HCT116 (cell line): ENCODE measurements at regions not wholly inside any gene's neighbourhood (a gene's known extent, or its start where the extent isn't known, plus 50 kb on each side); places are given as distances from the start of the nearest gene placed in this dataset.

Source experiments
- ATAC-seq: fragments of 200-7000 bp; cut with Tn5 transposase; 2 replicates; pipeline ENCODE4 v1.9.1; 2020; ENCODE audit warnings: mild to moderate bottlenecking, moderate library complexity
- BruUV-seq: library from RNA; stranded (reverse); fragments of 400-500 nt; replicated peaks from 2 replicates; lab custom pipeline; 2021; lab: Mats Ljungman, UMichigan
- CTCF ChIA-PET: fragments of 300-600 bp; sonication (Branson Sonifier 250); formaldehyde crosslinking; loops from one replicate; lab custom pipeline; 2021; ENCODE audit warnings: antibody characterized with exemption; lab: Charles Lee
- POLR2A ChIA-PET: fragments of 300-600, 350-600 bp; sonication (Branson Sonifier 250); formaldehyde crosslinking; loops from one replicate; lab custom pipeline; 2021; ENCODE audit warnings: antibody characterized with exemption; lab: Charles Lee
- RAD21 ChIA-PET, 2 experiments: fragments of 300-600 bp; sonication (Branson Sonifier 250); formaldehyde crosslinking; loops; one replicate each; lab custom pipeline; 2023; ENCODE audit warnings: low total read pairs in 2 of 2; ENCODE audit not compliant: uncharacterized antibody in 2 of 2, unreplicated experiment in 2 of 2, low non-redundant PET in 1 of 2; lab: Charles Lee
- DNase-seq: peaks from one replicate; pipeline ENCODE4 v3.0.0-alpha.2; 2010; ENCODE audit warnings: low read depth, low spot score
- H2AFZ ChIP-seq: fragments of 200-600 bp; shearing (Covaris generic), sonication (generic); 2 replicates; pipeline ENCODE4 v1.6.1; 2017; ENCODE audit warnings: low read depth, mixed run types, mixed read lengths, antibody characterized with exemption, low read length; ENCODE audit not compliant: poor library complexity, severe bottlenecking
- H3K27ac ChIP-seq: 2 replicates; pipeline ENCODE4 v1.5.1; 2012; ENCODE audit warnings: low read depth, low read length
- H3K27me3 ChIP-seq: fragments of 200-600 bp; sonication (generic); 2 replicates; pipeline ENCODE4 v1.6.1; 2016; ENCODE audit warnings: mixed run types, low read length, mixed read lengths; ENCODE audit not compliant: insufficient read depth
- H3K36me3 ChIP-seq, 2 experiments: fragments of 200-500 bp in 1 of 2; fragments of 200-600 bp in 1 of 2; sonication (Bioruptor generic) in 1 of 2; sonication (generic) in 1 of 2; 2 replicates each; pipeline versions ENCODE4 v1.5.1 to v1.6.1; 2014 to 2016; ENCODE audit warnings: low read length in 2 of 2, inconsistent platforms in 1 of 2, mixed read lengths in 1 of 2, mixed run types in 1 of 2; ENCODE audit not compliant: insufficient read depth in 2 of 2, control insufficient read depth in 1 of 2
- H3K4me1 ChIP-seq, 2 experiments: fragments of 200-600 bp in 1 of 2; sonication (generic) in 1 of 2; 2 replicates each; pipeline versions ENCODE4 v1.5.1 to v1.6.1; 2012 to 2017; ENCODE audit warnings: low read length in 2 of 2, inconsistent platforms in 1 of 2, mild to moderate bottlenecking in 1 of 2, mixed read lengths in 1 of 2, mixed run types in 1 of 2, moderate library complexity in 1 of 2; ENCODE audit not compliant: insufficient read depth in 2 of 2, control insufficient read depth in 1 of 2
- H3K4me2 ChIP-seq: fragments of 200-600 bp; sonication (generic); 2 replicates; pipeline ENCODE4 v1.6.1; 2017; ENCODE audit warnings: mixed run types, low read length, mixed read lengths
- H3K4me3 ChIP-seq, 2 experiments: fragments of 200-600 bp in 1 of 2; sonication (generic) in 1 of 2; replicated peaks in 1 of 2; 2 replicates each; pipeline ENCODE4 v1.5.1; 2011 to 2016; ENCODE audit warnings: low read length in 2 of 2, control low read depth in 1 of 2, low read depth in 1 of 2, mild to moderate bottlenecking in 1 of 2, mixed read lengths in 1 of 2, mixed run types in 1 of 2
- H3K79me2 ChIP-seq: fragments of 200-600 bp; sonication (generic); 2 replicates; pipeline ENCODE4 v1.6.1; 2017; ENCODE audit warnings: mild to moderate bottlenecking, mixed run types, low read length, moderate library complexity, mixed read lengths; ENCODE audit not compliant: insufficient read depth
- H3K9ac ChIP-seq: fragments of 200-600 bp; sonication (generic); 2 replicates; pipeline ENCODE4 v1.6.1; 2016; ENCODE audit warnings: low read length, mixed read lengths
- H3K9me2 ChIP-seq: fragments of 200-600 bp; sonication (generic), shearing (Covaris generic); 2 replicates; pipeline ENCODE4 v1.6.1; 2017; ENCODE audit warnings: mixed run types, mild to moderate bottlenecking, moderate library complexity; ENCODE audit not compliant: insufficient read depth
- H3K9me3 ChIP-seq, 2 experiments: fragments of 200-500 bp in 1 of 2; fragments of 200-600 bp in 1 of 2; sonication (Bioruptor generic) in 1 of 2; sonication (generic) in 1 of 2; 2 replicates each; pipeline ENCODE4 v1.6.1; 2014 to 2017; ENCODE audit warnings: low read length in 2 of 2, mixed read lengths in 2 of 2, inconsistent platforms in 1 of 2, low read depth in 1 of 2, mild to moderate bottlenecking in 1 of 2, mixed run types in 1 of 2, moderate library complexity in 1 of 2; ENCODE audit not compliant: control insufficient read depth in 1 of 2, insufficient read depth in 1 of 2
- H4K20me1 ChIP-seq: fragments of 200-600 bp; sonication (generic), shearing (Covaris generic); 2 replicates; pipeline ENCODE4 v1.6.1; 2017; ENCODE audit warnings: mixed run types, mild to moderate bottlenecking, moderate library complexity; ENCODE audit not compliant: insufficient read depth
- CBX3 ChIP-seq: IDR thresholded peaks from 2 replicates; pipeline ENCODE4 v1.6.1; 2012; ENCODE audit warnings: low read depth
- CEBPB ChIP-seq: IDR thresholded peaks from 2 replicates; pipeline ENCODE4 v1.6.1; 2012; ENCODE audit warnings: low read depth
- EZH2 ChIP-seq: fragments of 200-600 bp; sonication (generic); IDR thresholded peaks from 2 replicates; pipeline ENCODE4 v1.6.1; 2017; ENCODE audit warnings: antibody characterized with exemption, mixed run types
- EZH2phosphoT487 ChIP-seq: fragments of 200-600 bp; IDR thresholded peaks from 2 replicates; pipeline ENCODE4 v1.6.1; 2018; ENCODE audit warnings: antibody characterized with exemption, borderline replicate concordance
- FOSL1 ChIP-seq: IDR thresholded peaks from 2 replicates; pipeline ENCODE4 v1.6.1; 2012; ENCODE audit warnings: low read depth
- JUND ChIP-seq: IDR thresholded peaks from 2 replicates; pipeline ENCODE4 v1.6.1; 2012
- POLR2AphosphoS5 ChIP-seq: IDR thresholded peaks from 2 replicates; pipeline ENCODE4 v1.6.1; 2011; ENCODE audit warnings: mild to moderate bottlenecking, low read depth, low read length, moderate library complexity
- SP1 ChIP-seq: IDR thresholded peaks from 2 replicates; pipeline ENCODE4 v1.6.1; 2012; ENCODE audit warnings: low read depth
- SRF ChIP-seq: IDR thresholded peaks from 2 replicates; pipeline ENCODE4 v1.6.1; 2012; ENCODE audit warnings: low read depth
- YY1 ChIP-seq: IDR thresholded peaks from 2 replicates; pipeline ENCODE4 v1.6.1; 2011; ENCODE audit warnings: low read length, low read depth, moderate library complexity, mild to moderate bottlenecking; ENCODE audit not compliant: insufficient replicate concordance; ENCODE audit errors: extremely low read depth
- ZFX ChIP-seq: fragments of 450-650 bp; IDR thresholded peaks from 2 replicates; pipeline ENCODE4 v1.6.1; 2017
- ZNF274 ChIP-seq: fragments of 200-500 bp; sonication (Bioruptor generic); IDR thresholded peaks from 2 replicates; pipeline ENCODE4 v1.6.1; 2014; ENCODE audit warnings: mild to moderate bottlenecking, low read depth, low read length, inconsistent platforms
- intact Hi-C: fragments of 100-400 bp; cut with micrococcal nuclease; formaldehyde crosslinking; loops from 2 replicates; pipeline ENCODE4 v1.10.0; 2022
- TF ChIP-seq, protein P1 (sequence below): IDR thresholded peaks from 2 replicates; pipeline ENCODE4 v1.6.1; 2012; ENCODE audit warnings: low read depth
- TF ChIP-seq, protein P2 (sequence below): IDR thresholded peaks from 2 replicates; pipeline ENCODE4 v1.6.1; 2011; ENCODE audit warnings: mild to moderate bottlenecking, low read length, moderate library complexity; ENCODE audit not compliant: insufficient replicate concordance; ENCODE audit errors: extremely low read depth
- TF ChIP-seq, protein P3 (sequence below), 3 experiments: fragments of 200-600 bp in 1 of 3; sonication (generic) in 1 of 3; IDR thresholded peaks in 2 of 3; conservative IDR thresholded peaks in 1 of 3; 2 replicates each; pipeline ENCODE4 v1.5.1; 2012 to 2017; ENCODE audit warnings: low read depth in 2 of 3, low read length in 2 of 3, antibody characterized with exemption in 1 of 3, borderline replicate concordance in 1 of 3, control low read depth in 1 of 3, mild to moderate bottlenecking in 1 of 3, mixed read lengths in 1 of 3, mixed run types in 1 of 3, moderate library complexity in 1 of 3; ENCODE audit not compliant: insufficient read depth in 1 of 3

DNA sequence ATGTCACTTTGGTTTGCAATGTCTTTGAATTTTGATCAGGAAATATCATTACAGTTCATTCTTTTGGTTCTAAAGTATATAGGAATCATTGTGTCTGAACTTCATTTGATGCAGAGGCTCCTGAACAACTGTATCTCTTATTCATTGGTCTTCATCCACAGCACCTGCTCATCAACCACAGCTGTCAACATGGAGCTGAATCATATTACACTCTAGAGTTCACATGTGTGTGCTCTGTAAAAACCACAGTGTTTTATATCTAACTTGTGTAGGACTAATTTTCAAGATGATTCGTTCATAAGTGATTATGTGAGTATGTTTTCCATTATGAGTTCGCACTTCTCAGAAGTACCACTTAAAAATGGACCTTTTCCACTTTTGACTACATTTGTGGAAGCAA, 643.3 kb upstream of the FAM241A start:
- no peak overlapping the region for H3K4me2 ChIP-seq
- H3K4me1 ChIP-seq: no peaks in the 10 kb centered on the region
- H3K27ac ChIP-seq: no peak overlapping the region
- no peaks in the 10 kb centered on the region for H3K9me2 ChIP-seq
- H3K36me3 ChIP-seq: no peaks in the 10 kb centered on the region
- no peaks in the 10 kb centered on the region for H3K27me3 ChIP-seq
- ChIA-PET RAD21 (no interaction called here), CTCF (no interaction called here), POLR2A (no interaction called here)
- TF ChIP-seq CEBPB: no peak
- TF ChIP-seq, protein P1, sequence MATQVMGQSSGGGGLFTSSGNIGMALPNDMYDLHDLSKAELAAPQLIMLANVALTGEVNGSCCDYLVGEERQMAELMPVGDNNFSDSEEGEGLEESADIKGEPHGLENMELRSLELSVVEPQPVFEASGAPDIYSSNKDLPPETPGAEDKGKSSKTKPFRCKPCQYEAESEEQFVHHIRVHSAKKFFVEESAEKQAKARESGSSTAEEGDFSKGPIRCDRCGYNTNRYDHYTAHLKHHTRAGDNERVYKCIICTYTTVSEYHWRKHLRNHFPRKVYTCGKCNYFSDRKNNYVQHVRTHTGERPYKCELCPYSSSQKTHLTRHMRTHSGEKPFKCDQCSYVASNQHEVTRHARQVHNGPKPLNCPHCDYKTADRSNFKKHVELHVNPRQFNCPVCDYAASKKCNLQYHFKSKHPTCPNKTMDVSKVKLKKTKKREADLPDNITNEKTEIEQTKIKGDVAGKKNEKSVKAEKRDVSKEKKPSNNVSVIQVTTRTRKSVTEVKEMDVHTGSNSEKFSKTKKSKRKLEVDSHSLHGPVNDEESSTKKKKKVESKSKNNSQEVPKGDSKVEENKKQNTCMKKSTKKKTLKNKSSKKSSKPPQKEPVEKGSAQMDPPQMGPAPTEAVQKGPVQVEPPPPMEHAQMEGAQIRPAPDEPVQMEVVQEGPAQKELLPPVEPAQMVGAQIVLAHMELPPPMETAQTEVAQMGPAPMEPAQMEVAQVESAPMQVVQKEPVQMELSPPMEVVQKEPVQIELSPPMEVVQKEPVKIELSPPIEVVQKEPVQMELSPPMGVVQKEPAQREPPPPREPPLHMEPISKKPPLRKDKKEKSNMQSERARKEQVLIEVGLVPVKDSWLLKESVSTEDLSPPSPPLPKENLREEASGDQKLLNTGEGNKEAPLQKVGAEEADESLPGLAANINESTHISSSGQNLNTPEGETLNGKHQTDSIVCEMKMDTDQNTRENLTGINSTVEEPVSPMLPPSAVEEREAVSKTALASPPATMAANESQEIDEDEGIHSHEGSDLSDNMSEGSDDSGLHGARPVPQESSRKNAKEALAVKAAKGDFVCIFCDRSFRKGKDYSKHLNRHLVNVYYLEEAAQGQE: no peak
- TF ChIP-seq SRF: no peak
- TF ChIP-seq, protein P2, sequence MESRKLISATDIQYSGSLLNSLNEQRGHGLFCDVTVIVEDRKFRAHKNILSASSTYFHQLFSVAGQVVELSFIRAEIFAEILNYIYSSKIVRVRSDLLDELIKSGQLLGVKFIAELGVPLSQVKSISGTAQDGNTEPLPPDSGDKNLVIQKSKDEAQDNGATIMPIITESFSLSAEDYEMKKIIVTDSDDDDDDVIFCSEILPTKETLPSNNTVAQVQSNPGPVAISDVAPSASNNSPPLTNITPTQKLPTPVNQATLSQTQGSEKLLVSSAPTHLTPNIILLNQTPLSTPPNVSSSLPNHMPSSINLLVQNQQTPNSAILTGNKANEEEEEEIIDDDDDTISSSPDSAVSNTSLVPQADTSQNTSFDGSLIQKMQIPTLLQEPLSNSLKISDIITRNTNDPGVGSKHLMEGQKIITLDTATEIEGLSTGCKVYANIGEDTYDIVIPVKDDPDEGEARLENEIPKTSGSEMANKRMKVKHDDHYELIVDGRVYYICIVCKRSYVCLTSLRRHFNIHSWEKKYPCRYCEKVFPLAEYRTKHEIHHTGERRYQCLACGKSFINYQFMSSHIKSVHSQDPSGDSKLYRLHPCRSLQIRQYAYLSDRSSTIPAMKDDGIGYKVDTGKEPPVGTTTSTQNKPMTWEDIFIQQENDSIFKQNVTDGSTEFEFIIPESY: no peak
- no peak for TF ChIP-seq EZH2
- no peak for TF ChIP-seq EZH2phosphoT487
- no peak for TF ChIP-seq ZNF274
- TF ChIP-seq YY1: no peak
- no peak for TF ChIP-seq POLR2AphosphoS5
- TF ChIP-seq SP1: no peak
- no peak for TF ChIP-seq CBX3
- TF ChIP-seq, protein P3, sequence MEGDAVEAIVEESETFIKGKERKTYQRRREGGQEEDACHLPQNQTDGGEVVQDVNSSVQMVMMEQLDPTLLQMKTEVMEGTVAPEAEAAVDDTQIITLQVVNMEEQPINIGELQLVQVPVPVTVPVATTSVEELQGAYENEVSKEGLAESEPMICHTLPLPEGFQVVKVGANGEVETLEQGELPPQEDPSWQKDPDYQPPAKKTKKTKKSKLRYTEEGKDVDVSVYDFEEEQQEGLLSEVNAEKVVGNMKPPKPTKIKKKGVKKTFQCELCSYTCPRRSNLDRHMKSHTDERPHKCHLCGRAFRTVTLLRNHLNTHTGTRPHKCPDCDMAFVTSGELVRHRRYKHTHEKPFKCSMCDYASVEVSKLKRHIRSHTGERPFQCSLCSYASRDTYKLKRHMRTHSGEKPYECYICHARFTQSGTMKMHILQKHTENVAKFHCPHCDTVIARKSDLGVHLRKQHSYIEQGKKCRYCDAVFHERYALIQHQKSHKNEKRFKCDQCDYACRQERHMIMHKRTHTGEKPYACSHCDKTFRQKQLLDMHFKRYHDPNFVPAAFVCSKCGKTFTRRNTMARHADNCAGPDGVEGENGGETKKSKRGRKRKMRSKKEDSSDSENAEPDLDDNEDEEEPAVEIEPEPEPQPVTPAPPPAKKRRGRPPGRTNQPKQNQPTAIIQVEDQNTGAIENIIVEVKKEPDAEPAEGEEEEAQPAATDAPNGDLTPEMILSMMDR (IDR thresholded peaks at IDR 0.05 in 2 of 3, conservative IDR thresholded peaks at IDR 0.05 in 1 of 3; ENCODE audit: borderline replicate concordance in 1 of 3, insufficient read depth in 1 of 3, low read depth in 2 of 3, low read length in 2 of 3): no peak
- no peak for TF ChIP-seq ZFX
- no peak for TF ChIP-seq FOSL1
- TF ChIP-seq JUND: no peak
- no TSS peak for BruUV-seq
- H4K20me1 ChIP-seq: no peaks in the 10 kb centered on the region
- intact Hi-C loops: no loop called here
- no peaks in the 10 kb centered on the region for H3K9me3 ChIP-seq
- H3K9ac ChIP-seq: no peak overlapping the region
- DNase-seq: no peak
- H3K4me3 ChIP-seq: no peak overlapping the region
- H2AFZ ChIP-seq: no peak overlapping the region
- ATAC-seq: no peak
- H3K79me2 ChIP-seq: no peaks in the 10 kb centered on the region
